ENCODE measurements at regions not wholly inside any gene's neighbourhood (a gene's known extent, or its start where the extent isn't known, plus 50 kb on each side); places are given as distances from the start of the nearest gene placed in this dataset.
"Not testable (repeated sequence)": the region's sequence is repeated elsewhere in the genome, so short reads cannot be mapped to it uniquely, and the experiment has no call there.

DNA sequence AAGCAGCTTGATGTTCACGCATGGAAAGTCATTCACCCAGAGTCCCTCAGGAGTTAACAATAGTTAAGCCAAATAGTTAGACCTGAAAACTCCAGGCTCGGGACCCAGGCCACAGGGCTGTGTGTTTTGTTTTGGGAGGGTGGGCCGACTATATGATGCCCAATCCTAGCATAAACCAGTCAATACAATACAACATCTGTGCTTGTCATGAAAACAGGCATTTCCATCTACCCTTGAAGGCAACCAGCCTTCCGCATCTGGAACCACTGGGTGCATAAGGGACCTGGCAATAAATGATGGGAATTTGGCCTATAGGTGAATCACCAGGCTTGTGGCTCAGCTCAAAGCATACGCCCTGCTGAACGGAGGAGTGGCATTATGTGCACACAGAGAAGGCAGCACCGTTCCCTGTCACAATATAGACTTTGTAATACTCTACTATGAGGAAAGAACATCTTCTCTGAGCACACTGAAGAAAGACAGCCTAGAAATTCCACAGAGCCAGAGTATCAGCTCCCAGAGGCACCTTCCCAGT lies 91.0 kb upstream of the FOXN3 start:
- TF ChIP-seq, protein P1, sequence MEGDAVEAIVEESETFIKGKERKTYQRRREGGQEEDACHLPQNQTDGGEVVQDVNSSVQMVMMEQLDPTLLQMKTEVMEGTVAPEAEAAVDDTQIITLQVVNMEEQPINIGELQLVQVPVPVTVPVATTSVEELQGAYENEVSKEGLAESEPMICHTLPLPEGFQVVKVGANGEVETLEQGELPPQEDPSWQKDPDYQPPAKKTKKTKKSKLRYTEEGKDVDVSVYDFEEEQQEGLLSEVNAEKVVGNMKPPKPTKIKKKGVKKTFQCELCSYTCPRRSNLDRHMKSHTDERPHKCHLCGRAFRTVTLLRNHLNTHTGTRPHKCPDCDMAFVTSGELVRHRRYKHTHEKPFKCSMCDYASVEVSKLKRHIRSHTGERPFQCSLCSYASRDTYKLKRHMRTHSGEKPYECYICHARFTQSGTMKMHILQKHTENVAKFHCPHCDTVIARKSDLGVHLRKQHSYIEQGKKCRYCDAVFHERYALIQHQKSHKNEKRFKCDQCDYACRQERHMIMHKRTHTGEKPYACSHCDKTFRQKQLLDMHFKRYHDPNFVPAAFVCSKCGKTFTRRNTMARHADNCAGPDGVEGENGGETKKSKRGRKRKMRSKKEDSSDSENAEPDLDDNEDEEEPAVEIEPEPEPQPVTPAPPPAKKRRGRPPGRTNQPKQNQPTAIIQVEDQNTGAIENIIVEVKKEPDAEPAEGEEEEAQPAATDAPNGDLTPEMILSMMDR (IDR thresholded peaks at IDR 0.05), result no peak
- Histone ChIP-seq H3K4me1 (ENCODE audit: control insufficient read depth in 1 of 2, insufficient read depth in 1 of 2, low read depth in 1 of 2, low read length in 1 of 2) (peaks cover 31 to 39% of the 10 kb centered on the region in 2 experiments), H3K36me3 (no peaks in the 10 kb centered on the region), H3K27ac (no peak overlapping the region), H3K4me3 (ENCODE audit: low read depth in 1 of 2, low read length in 1 of 2) (no peak overlapping the region), H3K27me3 (no peaks in the 10 kb centered on the region), H3K9me3 (no peaks in the 10 kb centered on the region)

DNA sequence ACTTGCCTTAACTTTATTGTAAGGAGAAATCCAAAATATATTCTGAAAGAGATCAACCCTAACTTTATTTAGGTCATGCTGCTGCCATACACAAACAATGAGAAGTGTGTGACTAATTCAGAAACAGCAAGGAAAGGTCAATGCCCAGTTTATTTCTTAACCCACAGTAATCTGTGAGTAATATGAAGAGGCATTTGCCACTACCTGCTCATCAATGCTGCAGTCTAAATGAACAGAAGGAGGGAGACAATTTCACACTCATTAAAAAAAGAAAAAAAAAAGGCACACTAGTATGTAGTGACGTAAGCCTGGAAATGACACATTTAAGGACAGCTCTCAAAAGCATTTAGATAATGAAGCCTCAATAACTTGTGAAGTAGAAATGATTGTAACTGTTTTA lies 90.5 kb upstream of the FOXN3 start:
- no peaks in the 10 kb centered on the region for H3K9me3 ChIP-seq
- H3K4me3 ChIP-seq (ENCODE audit: low read depth in 1 of 2, low read length in 1 of 2), result no peak overlapping the region
- peaks cover 31 to 39% of the 10 kb centered on the region in 2 experiments for H3K4me1 ChIP-seq (ENCODE audit: control insufficient read depth in 1 of 2, insufficient read depth in 1 of 2, low read depth in 1 of 2, low read length in 1 of 2)

DNA sequence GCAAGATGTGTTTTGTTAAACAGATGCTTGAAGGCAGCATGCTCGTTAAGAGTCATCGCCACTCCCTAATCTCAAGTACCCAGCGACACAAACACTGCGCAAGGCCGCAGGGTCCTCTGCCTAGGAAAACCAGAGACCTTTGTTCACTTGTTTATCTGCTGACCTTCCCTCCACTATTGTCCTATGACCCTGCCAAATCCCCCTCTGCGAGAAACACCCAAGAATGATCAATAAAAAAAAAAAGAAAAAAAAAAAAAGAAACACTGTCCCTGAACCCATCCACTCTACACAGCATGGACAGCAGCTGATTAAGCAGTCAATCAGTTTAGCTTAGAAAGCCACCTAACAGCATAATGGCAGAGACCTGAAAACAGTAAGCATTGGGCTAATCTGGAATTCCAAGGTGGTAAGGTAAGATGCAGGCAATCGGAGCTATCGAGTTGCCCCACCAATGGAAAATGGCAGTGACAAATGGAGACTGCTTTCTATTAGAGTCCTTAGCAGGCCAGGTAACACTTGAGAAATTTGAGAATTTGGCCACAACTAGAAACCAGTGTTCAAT lies 89.9 kb upstream of the FOXN3 start:
- not testable (repeated sequence) for H3K9me3 ChIP-seq; H3K27ac ChIP-seq; H3K27me3 ChIP-seq; H3K4me3 ChIP-seq (ENCODE audit: low read depth in 1 of 2, low read length in 1 of 2); H3K36me3 ChIP-seq
- H3K4me1 ChIP-seq (ENCODE audit: control insufficient read depth in 1 of 2, insufficient read depth in 1 of 2, low read depth in 1 of 2, low read length in 1 of 2), result peaks cover 31 to 39% of the 10 kb centered on the region in 2 experiments

More for the DNA sequence above, 90.5 kb upstream of the FOXN3 start:
- no peak overlapping the region for H3K27ac ChIP-seq
- H3K36me3 ChIP-seq, result no peaks in the 10 kb centered on the region
- H3K27me3 ChIP-seq, result no peaks in the 10 kb centered on the region
- TF ChIP-seq, protein P1 (IDR thresholded peaks at IDR 0.05), result no peak

DNA sequence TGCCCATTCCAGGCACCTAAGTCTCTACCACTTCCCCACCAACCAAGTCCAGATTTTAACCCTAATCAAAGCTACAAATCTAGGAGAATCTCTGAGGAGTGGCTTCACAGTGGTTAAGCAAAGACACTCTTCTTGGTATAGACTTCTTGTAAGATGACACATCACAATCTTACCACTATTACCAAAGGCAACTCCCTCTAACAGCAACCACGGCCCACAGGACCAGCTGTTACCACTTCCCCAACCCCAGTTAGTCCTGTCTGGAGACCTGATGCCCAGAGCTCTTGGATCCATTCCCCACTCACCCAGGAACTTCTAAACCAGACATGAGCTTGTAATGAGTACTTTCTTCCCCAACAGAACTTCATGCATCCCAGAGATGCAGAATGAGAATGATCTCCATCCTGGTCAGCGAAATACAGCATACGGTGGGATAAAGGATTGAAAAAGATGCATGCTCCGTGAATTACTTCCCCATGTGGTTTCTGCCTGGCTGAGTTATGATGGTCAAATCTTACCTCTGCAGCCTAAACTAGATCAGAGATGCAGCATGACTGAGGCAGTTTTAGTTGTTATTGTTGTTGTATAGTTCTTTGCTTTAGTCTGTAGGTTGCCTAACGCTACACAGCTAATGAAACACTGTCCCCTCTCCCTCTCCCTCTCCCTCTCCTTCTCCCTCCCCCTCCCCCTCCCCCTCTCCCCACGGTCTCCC lies 87.7 kb upstream of the FOXN3 start:
- H3K27me3 ChIP-seq, result no peaks in the 10 kb centered on the region
- peaks cover 4% of the 10 kb centered on the region for H3K36me3 ChIP-seq
- peak overlapping the region; percentile 80 for H3K27ac ChIP-seq
- peak overlapping the region in 1 of 2 experiments; percentile 36 for H3K4me3 ChIP-seq (ENCODE audit: low read depth in 1 of 2, low read length in 1 of 2)
- H3K9me3 ChIP-seq, result no peaks in the 10 kb centered on the region
- peaks cover 22% of the 10 kb centered on the region in 2 experiments for H3K4me1 ChIP-seq (ENCODE audit: control insufficient read depth in 1 of 2, insufficient read depth in 1 of 2, low read depth in 1 of 2, low read length in 1 of 2)
- TF ChIP-seq, protein P1 (IDR thresholded peaks at IDR 0.05), result no peak

DNA sequence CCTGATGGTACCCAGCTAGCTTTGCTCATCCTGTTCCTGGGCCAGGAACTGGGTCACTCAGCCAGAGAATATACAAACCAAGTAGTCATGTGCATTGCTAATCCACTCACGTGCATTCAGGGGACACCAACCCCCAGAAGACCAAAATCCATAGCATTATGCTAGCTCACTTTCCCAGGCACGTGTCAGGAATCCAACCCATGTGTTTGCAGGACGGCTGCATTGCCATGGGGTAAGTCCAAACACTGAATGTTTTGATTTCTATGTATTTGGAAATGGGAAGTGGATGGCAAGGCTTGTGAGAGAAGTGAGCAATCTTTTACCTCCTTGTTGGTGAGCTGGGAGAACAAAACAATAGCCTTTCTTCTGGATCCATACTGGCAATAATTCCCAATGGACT lies 87.1 kb upstream of the FOXN3 start:
- TF ChIP-seq, protein P1 (IDR thresholded peaks at IDR 0.05), result no peak
- H3K27ac ChIP-seq, result peak overlapping the region; percentile 80

DNA sequence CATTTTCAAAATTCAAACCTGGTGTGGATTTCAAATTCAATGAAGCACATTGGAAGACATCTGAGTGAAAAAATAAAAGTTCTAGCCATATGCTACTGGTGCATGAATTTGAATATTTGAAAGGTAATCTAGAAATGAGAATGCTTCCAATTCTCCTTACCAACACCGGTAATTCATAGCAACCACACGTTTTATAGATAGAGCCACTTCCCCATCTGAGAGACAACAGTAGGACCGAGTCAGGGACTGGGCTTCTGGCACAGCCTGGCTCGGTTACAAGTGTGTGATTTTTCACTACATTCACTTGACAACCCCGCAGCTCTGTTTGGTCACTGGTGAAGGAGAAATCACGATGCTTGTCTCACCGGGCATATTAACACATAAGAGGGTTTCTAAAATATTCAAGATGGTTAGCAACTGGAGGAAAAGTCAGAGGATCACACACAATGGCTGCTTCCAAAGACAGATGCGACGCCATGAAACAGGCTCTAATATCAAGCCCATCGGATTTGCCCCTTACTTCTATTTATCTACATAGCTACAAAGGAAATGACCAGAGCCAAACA lies 86.5 kb upstream of the FOXN3 start:
- peak overlapping the region in 1 of 2 experiments; percentile 36 for H3K4me3 ChIP-seq (ENCODE audit: low read depth in 1 of 2, low read length in 1 of 2)

More for the DNA sequence above, 87.1 kb upstream of the FOXN3 start:
- no peaks in the 10 kb centered on the region for H3K9me3 ChIP-seq
- peaks cover 4% of the 10 kb centered on the region for H3K36me3 ChIP-seq
- no peaks in the 10 kb centered on the region for H3K27me3 ChIP-seq
- peaks cover 21 to 22% of the 10 kb centered on the region in 2 experiments for H3K4me1 ChIP-seq (ENCODE audit: control insufficient read depth in 1 of 2, insufficient read depth in 1 of 2, low read depth in 1 of 2, low read length in 1 of 2)
- peak overlapping the region in 1 of 2 experiments; percentile 36 for H3K4me3 ChIP-seq (ENCODE audit: low read depth in 1 of 2, low read length in 1 of 2)

More for the DNA sequence above, 86.5 kb upstream of the FOXN3 start:
- H3K9me3 ChIP-seq, result no peaks in the 10 kb centered on the region
- TF ChIP-seq, protein P1 (IDR thresholded peaks at IDR 0.05), result no peak
- H3K4me1 ChIP-seq (ENCODE audit: control insufficient read depth in 1 of 2, insufficient read depth in 1 of 2, low read depth in 1 of 2, low read length in 1 of 2), result peaks cover 26% of the 10 kb centered on the region in 2 experiments
- peak overlapping the region; percentile 80 for H3K27ac ChIP-seq
- peaks cover 4% of the 10 kb centered on the region for H3K36me3 ChIP-seq
- no peaks in the 10 kb centered on the region for H3K27me3 ChIP-seq

Measured in neutrophil (primary cell).